HG03575 (cell line): ENCODE measurements at regions not wholly inside any gene's neighbourhood (a gene's known extent, or its start where the extent isn't known, plus 50 kb on each side); places are given as distances from the start of the nearest gene placed in this dataset.

ENCODE experiments used
- ATAC-seq: cut with Tn5 transposase; IDR thresholded peaks from one replicate; pipeline ENCODE4 v1.9.1; 2021; ENCODE audit not compliant: unreplicated experiment, insufficient number of reproducible peaks, low FRiP score; ENCODE audit errors: extremely low read depth

DNA sequence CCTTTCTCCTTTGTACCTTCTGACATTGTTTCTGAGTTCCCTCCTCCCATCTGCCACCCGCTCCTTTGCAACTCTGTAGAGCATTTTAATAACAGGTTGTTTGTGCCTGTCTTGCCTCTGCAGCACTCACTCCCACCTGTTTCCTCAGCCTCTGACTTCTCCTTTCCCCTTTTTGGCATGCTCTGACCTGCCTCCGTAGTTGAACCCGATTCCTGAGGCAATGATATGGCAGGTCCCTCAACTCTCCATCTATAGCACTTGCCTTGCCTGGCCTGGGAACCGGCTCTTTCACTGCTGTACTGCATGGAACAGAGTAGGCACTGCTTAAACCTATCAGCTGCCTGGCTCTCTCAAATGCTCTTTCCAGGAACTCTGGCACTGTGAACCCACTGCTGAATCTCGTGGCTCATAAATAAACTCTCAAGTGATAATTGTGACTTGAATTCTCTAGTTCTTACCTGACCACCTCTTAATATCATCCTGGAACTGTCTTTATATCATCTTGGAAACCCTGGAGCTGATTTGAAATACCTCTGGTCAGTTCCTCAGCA is 50.3 kb downstream of the UTRN start:
- no peak for ATAC-seq

DNA sequence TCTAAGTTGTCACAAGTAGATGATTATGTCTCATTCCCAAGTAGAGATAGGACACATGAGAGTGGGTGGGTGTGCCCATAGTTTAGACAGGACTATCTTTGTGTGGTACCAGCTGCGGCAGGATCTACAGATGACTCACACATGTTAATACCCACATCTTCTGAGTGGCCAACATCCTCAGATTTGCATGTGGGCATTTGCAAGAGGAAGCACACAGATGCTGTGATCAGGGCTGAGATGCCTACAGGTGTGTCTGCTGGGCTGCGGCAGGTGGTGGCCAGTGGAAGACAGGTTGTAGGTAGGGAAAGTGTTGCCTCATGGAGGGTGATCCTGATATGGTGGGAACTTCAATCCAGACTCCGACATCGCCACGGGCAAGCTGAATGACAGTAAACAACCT is 50.8 kb downstream of the UTRN start:
- no peak for ATAC-seq

DNA sequence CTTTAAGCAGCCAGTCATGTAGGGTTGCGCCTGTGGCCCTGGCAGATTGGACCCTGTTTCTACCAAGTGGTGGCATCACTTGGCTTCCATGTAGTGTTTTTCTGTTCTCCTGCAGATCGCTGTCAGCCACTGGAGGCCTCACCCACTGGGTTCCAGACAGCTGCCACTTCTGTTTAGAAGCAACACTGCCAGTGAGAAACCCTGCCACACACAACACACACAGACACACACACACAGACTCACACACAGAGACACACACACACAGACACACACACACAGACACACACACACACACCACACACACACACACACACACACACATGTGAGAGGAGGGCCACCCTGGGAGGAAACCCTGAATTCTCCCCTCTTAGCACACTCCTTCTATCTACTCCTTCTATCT is 51.8 kb downstream of the UTRN start:
- no peak for ATAC-seq

DNA sequence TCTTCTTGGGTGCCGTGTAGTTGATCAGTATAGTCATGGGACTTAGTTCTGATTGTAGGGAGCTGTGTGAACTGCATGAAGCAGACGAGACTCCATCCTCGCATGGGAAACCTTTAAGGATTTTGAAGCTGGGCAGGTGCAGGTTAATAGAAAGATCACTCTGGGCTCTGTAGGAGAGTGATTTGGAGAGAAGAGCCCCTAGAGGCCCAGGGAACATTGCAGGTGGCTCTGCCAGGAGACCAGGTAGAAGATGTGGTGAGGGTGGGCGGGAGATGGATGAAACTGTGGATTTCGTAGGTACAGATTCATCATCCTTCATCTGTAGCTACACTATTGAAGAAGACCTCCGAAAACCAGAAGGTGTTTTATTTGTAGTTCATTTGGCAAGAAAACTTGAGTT is 53.3 kb downstream of the UTRN start:
- no peak for ATAC-seq

DNA sequence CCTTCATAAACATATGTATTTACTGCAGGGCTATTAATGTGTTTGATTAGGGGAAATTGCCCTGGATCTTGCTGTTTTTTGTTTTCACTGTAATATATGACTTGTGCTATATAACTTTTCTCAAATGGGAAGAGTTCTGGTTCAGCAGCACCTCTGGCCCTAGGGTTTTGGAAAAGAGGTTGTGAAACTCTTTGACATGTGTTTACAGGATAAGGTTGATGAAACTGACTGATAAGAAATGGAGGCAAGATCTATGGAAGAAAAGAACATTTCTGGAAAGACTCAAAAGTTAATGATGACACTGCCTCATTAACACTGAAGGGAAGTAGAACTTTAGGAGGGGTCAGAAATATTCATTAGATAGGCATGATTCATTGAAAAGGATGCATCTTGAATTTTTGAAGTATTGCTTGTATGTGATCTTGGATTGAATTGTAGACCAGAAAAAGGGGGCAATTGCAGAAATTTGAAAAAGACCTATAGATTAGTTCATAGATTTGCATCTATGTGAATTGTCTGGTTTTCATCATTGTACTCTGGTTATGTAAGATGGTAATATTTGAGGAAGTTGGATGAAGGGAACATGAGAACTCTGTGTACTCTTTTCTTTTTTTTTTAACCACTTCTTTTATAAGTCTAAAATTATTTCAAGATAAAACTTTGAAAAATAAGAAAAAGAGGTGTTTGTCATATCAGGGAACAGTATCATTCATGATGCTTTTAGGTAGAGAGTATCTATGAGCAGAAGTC is 54.0 kb downstream of the UTRN start:
- ATAC-seq, result no peak

DNA sequence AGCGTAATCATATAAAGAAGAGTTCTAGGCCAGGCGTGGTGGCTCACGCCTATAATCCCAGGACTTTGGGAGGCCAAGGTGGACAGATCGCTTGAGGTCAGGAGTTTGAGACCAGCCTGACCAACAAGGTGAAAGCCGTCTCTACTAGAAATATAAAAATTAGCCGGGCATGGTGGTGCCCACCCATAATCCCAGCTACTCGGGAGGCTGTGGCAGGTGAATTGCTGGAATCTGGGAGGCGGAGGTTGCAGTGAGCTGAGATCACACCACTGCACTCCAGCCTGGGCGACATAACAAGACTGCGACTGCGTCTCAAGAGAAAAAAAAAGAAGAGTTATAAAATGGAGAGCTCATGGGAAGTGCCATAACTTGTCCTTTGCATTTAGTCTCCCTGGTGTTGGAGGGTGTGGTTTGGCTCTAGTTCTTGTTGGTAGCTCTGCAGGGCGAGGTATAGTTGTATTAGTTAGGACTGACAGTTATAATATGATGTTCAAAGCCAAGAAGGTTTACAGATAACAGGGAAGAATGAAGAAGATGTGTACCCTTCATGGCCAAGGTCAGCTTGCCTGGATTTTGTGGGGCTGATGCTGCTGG is 54.8 kb downstream of the UTRN start:
- ATAC-seq, result no peak

DNA sequence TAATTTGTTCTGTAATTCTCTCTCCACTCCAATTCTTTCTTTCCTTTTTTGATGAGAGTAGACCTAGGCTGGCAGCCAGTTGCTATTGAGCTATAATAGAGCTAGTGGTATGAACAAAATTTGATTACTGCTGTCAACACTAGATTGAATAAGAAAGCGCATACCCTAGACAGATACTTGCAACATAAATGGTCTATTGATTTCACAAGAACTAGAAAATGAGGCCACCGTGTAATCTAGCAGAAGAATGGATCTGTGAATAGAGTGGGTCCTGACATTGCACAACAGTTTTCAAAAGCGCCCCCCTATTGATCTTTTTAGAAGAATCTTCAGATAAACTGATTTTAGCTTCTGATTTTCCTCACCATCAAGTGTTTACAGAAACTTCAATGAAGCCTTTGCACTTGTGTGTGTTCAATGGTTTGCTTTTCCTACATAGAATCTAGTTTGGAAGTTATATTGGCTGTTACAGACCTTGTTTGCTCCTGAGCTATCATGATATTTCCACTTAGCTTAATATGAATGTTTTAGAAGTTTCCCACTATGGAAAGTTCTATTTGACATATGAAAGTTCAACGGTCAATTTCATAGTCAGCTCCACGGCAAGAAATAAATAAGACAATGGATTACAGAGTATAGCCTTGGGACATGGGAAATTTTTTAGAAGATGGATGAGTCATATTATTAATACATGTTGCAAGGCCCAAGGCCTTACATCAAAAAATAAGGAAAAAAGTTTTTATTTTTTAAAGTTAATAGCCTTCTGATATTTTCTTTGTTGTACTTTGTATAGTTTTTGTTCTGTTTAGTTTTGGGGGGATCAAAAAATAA is 55.6 kb downstream of the UTRN start:
- no peak for ATAC-seq

DNA sequence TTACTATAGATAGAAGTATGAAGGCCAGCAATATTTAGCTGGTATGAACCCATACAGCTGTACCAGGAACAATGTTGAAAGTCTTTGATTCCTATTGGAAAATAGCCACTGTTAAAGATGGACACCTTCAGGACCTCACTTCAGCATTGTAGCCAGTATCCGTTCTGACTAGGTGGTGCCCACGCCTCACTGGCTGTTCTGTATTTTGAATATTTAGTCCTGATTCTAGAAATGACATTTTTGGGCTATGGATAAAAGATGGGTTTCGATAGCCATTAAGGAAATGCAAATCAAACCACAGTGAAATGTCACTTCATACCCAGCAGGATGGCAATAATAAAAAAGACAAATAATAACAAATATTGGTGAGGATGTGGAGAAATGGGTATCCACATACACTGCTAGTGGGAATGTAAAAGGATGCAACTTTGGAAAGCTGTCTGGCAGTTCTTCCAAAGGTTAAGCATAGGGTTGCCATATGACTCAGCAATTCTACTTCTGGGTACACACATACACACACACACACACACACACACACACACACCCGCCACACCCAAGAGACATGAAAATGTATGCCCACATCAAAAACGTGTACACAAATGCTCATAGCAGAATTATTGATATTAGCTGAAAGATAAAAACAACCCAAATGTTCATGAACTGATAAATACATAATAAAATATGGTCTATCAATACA is 56.8 kb downstream of the UTRN start:
- no peak for ATAC-seq

DNA sequence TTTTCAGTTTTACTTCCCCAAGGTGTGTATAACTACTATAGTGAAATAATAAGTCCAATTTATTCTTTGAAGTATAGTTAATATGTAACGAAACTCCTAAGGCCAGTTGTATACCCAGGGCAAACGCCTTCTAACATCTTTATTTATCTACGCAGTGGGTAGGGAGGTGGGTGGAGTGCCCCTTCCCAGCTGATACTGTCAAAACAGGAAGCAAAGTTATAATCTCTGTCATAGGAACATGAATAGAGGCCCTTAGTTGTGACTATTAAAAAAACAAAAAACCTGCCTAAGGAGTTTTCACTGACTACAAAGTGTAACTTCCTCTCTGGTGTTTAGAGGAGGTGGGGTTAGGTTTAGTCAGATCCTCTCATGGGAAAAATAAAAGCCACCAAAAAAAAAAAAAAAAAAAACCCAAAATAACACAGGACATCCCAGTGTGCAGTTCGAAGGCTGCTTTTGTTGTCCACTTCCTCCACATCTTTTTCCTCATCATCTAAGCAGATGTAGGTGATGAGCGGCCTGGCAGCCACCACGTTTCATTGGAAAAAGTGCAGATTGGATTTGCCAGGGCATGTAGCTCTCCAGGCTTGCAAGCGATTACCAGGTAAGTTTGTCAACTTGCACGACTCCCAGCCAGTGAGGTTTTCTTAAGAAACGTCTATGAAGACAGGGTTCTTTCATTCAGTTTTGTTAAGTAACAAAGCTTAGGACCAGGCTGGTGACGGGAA is 58.7 kb downstream of the UTRN start:
- ATAC-seq, result no peak

DNA sequence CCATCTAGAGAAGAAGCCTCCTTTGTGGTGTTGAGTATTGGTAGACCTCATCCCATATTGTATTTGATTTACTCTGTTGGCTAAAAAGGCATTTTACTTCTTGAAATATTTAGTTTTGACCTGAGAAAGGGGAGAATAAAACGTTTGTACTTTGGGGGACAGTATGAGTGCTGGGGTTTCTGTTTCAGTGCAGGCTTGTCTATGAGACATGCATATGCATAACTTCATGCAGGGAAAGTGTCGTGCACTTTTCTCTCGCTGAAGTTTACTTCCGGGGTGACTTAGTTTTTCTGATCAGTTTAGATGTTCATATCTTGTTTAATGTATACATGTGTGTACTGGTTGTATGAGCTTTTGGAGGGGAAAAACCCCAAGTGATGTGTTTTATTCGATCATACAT is 59.5 kb downstream of the UTRN start:
- ATAC-seq, result no peak

DNA sequence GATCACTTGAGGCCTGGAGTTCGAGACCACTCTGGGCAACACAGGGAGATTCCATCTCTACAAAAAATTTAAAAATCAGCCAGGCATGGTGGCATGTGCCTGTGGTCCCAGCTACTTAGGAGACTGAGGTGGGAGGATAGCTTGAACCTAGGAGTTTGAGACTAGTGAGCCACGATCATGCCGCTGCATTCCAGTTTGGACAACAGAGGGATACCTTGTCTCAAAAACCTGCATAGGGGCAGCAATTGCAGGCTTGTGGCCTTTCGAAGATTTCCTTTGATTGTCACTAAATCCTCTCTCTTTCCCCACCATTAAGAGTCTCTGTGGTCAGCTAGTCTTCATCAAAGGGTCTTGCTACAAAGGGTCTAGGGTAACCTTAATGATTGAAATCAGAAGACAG is 60.3 kb downstream of the UTRN start:
- no peak for ATAC-seq

DNA sequence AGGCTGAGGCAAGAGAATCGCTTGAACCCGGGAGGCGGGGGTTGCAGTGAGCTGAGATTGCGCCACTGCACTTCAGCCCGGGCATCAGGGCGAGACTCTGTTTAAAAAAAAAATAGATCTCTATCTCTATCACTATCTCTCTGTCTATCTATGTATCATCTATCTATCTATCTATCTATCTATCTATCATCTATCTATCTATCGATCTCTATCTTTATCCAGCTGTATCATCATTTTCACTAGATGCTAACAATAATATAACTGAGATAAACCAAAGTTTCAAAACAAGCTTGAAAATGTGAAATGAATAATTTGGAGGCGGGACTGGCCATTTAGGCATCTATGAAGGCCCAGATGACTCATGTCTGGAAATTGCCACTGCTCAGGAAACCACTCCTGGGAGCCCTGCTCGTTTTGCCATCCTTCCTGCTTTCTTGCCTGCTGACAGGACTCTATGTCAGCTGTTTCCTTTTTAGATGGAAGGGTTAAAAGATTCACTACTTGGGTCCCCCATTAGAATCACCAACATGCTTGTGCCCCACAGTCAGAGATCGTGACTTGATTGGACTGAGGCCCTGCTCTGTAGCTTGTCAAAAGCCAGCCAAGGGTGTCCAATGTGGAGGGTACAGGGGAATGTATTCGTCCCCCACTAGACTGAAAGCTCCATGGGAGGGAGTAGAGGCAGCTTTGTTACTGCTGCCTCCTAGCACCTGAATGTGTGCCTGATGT is 61.7 kb downstream of the UTRN start:
- ATAC-seq, result no peak

DNA sequence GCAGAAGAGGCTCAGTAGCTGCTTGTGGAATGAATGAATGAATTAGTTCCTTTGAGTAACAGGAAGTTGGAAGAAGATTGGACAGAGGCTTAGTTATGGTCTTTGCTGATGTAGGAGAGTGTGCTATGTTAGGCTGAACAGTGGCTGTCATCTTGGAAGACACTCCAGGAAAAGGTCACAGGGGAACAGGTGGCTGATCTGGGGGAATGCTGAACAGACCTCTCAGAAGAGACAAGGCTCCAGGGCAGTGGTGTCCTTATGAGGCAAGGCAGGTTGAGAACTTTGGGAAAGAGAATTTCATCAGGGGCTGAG is 62.3 kb downstream of the UTRN start:
- no peak for ATAC-seq

DNA sequence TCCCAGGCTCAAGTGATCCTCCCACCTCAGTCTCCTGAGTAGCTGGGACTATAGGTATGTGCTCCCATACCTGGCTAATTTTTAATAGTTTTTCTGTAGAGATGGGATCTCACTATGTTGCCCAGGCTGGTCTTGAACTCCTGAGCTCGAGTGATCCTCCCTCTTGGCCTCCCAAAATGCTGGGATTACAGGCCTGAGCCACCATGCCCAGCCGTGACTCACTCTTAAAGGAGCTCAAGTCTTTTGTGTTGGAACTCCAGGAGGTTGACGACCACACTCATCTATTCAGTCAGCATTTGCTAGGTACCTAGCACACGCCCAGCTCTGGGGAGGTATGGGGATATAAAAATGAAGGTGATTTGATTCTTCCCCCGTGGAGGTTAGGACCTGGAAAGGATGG is 62.8 kb downstream of the UTRN start:
- ATAC-seq, result no peak

DNA sequence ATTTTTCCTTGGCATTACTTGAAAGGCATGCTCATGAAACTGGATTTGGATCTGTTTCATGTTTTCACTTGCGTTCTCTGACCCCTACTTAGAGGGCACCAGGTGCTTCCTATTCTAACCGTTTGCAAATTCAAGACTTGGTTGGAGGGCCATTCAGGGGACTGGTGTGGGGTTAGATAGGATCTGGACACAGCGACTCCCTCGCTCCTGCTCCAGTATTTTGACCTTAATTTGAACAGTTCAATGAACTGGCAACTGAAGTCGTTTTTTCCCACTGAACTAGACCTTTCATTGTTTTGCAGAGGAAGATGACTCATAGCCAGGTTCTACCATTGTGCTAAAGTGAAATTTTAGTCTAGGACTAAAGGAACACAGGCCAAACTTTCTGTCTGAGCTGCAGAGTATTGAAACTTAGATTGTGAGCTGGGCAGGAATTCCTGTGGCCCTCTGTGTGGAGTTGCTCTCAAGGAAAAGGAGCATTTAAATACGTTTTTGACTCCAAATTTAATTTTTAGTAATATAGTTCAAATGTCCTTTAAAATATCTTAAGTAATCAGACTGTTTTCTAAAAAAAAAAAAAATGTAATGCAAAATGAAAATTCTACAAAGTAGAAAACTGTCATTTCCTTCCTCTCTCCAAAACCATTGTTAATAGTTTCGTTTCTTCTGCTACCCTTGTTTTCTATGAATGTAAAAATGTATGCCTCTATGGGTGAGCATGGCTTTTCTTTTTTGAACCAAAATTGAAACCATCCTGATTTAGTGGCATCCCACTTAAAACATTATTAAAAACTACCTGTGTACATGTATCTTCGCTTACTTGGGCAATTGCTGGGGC is 64.8 kb downstream of the UTRN start:
- peak; percentile 24 for ATAC-seq

DNA sequence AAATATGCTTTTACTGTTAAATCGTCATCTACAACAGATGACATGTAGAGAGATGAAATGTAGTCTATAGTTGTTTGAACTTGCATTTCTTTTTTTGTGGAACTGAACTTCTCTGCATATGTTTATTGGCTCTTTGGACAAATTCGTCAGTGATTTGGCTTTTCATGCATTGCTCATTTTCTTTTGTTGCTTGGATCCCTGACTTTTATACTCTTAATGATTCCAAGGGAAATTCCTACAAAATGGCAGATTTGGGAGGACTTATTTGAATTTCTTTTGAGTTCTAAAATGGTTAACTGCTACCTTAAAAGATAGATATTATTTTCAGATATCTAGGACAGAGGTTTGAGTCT is 65.4 kb downstream of the UTRN start:
- ATAC-seq, result no peak

DNA sequence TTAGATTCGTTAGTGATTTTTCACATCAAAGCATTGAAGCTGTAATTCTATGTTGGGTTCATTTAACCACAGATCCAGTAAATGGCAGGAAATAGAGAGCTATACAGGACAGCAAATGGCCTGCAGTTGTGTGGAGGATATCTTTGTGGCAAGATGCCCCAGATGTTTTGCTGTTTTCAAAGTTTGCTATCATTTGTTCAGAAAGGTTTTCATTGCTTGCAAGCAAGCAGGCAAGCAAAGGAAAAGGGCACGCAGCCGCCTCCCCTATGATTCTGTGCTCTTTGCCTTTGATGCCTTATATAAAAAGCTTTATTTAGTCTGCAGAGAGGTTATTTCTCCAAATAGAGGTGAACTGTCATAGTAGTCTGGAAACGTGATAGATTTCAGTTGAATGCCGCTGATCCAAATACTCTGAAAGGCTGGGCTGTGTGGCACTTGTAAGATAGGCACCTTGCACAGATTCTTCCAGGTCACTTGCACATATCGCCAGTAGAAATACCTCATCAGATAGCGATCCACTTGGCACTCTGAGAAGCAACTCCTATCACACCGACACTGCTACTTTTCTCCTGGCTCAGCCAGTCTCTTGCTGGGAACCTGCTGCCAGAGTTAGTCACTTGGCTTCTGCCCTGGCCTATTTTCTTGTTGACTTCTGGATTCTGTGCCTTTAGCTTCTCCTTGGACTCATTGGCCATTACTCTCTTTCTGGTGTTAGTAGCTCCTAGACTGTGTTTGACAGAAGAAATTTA is 66.4 kb downstream of the UTRN start:
- no peak for ATAC-seq
